Fibroblast of mammary gland (primary cell): ENCODE measurements at regions not wholly inside any gene's neighbourhood (a gene's known extent, or its start where the extent isn't known, plus 50 kb on each side); places are given as distances from the start of the nearest gene placed in this dataset.
A peak's percentile ranks its signal among the peaks of the same experiment; 100 is the strongest.

ENCODE experiments used
- DNase-seq: peaks from one replicate; pipeline ENCODE4 v3.0.0-alpha.2; 2010; ENCODE audit warnings: low read depth
- H3K4me3 ChIP-seq: 2 replicates; pipeline ENCODE4 v1.5.1; 2011; ENCODE audit warnings: low read depth, mild to moderate bottlenecking, low read length, moderate library complexity; ENCODE audit not compliant: control insufficient read depth
- CTCF ChIP-seq: conservative IDR thresholded peaks from 2 replicates; pipeline ENCODE4 v1.5.1; 2011; ENCODE audit warnings: low read depth, low read length, inconsistent platforms; ENCODE audit not compliant: control insufficient read depth, insufficient read depth

- no peak overlapping the region for H3K4me3 ChIP-seq
- TF ChIP-seq CTCF: no peak
- DNase-seq: no peak
Observed at GRCh38 chr4:137309424-137309823, 222.9 kb downstream of the PCDH18 start.

GRCh38 chr4:137307806-137308205, 224.5 kb downstream of the PCDH18 start:
- no peak for TF ChIP-seq CTCF
- no peak overlapping the region for H3K4me3 ChIP-seq
- DNase-seq: peak; percentile 88

- peak; percentile 75 for DNase-seq
- TF ChIP-seq CTCF: no peak
- H3K4me3 ChIP-seq: no peak overlapping the region
Observed at GRCh38 chr4:137300776-137301175, 231.5 kb downstream of the PCDH18 start.

GRCh38 chr4:137299281-137299680, 233.0 kb downstream of the PCDH18 start:
- DNase-seq: no peak
- TF ChIP-seq CTCF: no peak
- H3K4me3 ChIP-seq: no peak overlapping the region

- H3K4me3 ChIP-seq: no peak overlapping the region
- no peak for TF ChIP-seq CTCF
- no peak for DNase-seq
Observed at GRCh38 chr4:137293281-137293680, 239.0 kb downstream of the PCDH18 start.

- no peak overlapping the region for H3K4me3 ChIP-seq
- TF ChIP-seq CTCF: peak; percentile 49
- DNase-seq: peak; percentile 57
Observed at GRCh38 chr4:137283737-137284136, 248.6 kb downstream of the PCDH18 start.

GRCh38 chr4:137278431-137278830, 253.9 kb downstream of the PCDH18 start:
- no peak overlapping the region for H3K4me3 ChIP-seq
- DNase-seq: peak; percentile 51
- TF ChIP-seq CTCF: no peak
